Activated naive CD4-positive, alpha-beta T cell treated with Interleukin-2 at 50 U/mL for 16 hours (primary cell): ENCODE measurements at regions not wholly inside any gene's neighbourhood (a gene's known extent, or its start where the extent isn't known, plus 50 kb on each side); places are given as distances from the start of the nearest gene placed in this dataset.

Experiments
- DNase-seq: peaks from one replicate; pipeline ENCODE4 v3.0.0-alpha.2; 2020

GRCh38 chr2:126796931-126797621 is 101.6 kb upstream of the TEX51 start:
- DNase-seq, result no peak

GRCh38 chr2:126797622-126798275 is 100.9 kb upstream of the TEX51 start:
- DNase-seq, result no peak

GRCh38 chr2:126798276-126799140 is 100.2 kb upstream of the TEX51 start:
- DNase-seq, result no peak

- DNase-seq, result no peak
These were observed 99.4 kb upstream of the TEX51 start for GRCh38 chr2:126799301-126799700.

GRCh38 chr2:126801473-126801872 is 97.2 kb upstream of the TEX51 start:
- no peak for DNase-seq

- DNase-seq, result no peak
These were observed 96.4 kb upstream of the TEX51 start for GRCh38 chr2:126802316-126802715.

- no peak for DNase-seq
These were observed 95.8 kb upstream of the TEX51 start for GRCh38 chr2:126802774-126803433.

GRCh38 chr2:126803434-126803775 is 95.3 kb upstream of the TEX51 start:
- no peak for DNase-seq

GRCh38 chr2:126804347-126804746 is 94.3 kb upstream of the TEX51 start:
- DNase-seq, result no peak

- DNase-seq, result no peak
These were observed 89.8 kb upstream of the TEX51 start for GRCh38 chr2:126808929-126809328.

GRCh38 chr2:126809340-126809739 is 89.3 kb upstream of the TEX51 start:
- DNase-seq, result no peak

- no peak for DNase-seq
These were observed 88.7 kb upstream of the TEX51 start for GRCh38 chr2:126810001-126810400.

GRCh38 chr2:126811101-126811500 is 87.6 kb upstream of the TEX51 start:
- no peak for DNase-seq

- no peak for DNase-seq
These were observed 81.5 kb upstream of the TEX51 start for GRCh38 chr2:126817172-126817571.

- no peak for DNase-seq
These were observed 76.6 kb upstream of the TEX51 start for GRCh38 chr2:126822115-126822514.

GRCh38 chr2:126822921-126823320 is 75.8 kb upstream of the TEX51 start:
- DNase-seq, result no peak

- DNase-seq, result no peak
These were observed 74.7 kb upstream of the TEX51 start for GRCh38 chr2:126823951-126824350.

GRCh38 chr2:126824663-126825062 is 74.0 kb upstream of the TEX51 start:
- DNase-seq, result no peak

GRCh38 chr2:126825316-126825715 is 73.4 kb upstream of the TEX51 start:
- DNase-seq, result no peak

GRCh38 chr2:126826491-126826890 is 72.2 kb upstream of the TEX51 start:
- no peak for DNase-seq

GRCh38 chr2:126827371-126827770 is 71.3 kb upstream of the TEX51 start:
- DNase-seq, result no peak

GRCh38 chr2:126828051-126828450 is 70.6 kb upstream of the TEX51 start:
- DNase-seq, result no peak

GRCh38 chr2:126828491-126828890 is 70.2 kb upstream of the TEX51 start:
- no peak for DNase-seq
